ENCODE measurements at regions not wholly inside any gene's neighbourhood (a gene's known extent, or its start where the extent isn't known, plus 50 kb on each side); places are given as distances from the start of the nearest gene placed in this dataset.

GRCh38 chr2:7838669-7839068 is 843.2 kb upstream of the ID2 start:
- no peak for DNase-seq
- no peak overlapping the region for H4K5ac ChIP-seq (ENCODE audit: insufficient read length, low read depth, low read length)
- H4K8ac ChIP-seq (replicated peaks; ENCODE audit: insufficient read length, low read depth, low read length) = no peak overlapping the region
- Mint-ChIP-seq H3K27me3 (ENCODE audit: low read depth) (no peaks in the 10 kb centered on the region), H3K9me3 (peaks cover 24 to 30% of the 10 kb centered on the region in 2 experiments), H3K36me3 (ENCODE audit: insufficient read depth in 1 of 3, low read depth in 3 of 3) (peaks cover 10 to 24% (median 10%) of the 10 kb centered on the region in 3 experiments), H3K4me3 (no peak overlapping the region), H3K27ac (no peak overlapping the region), H3K4me1 (peaks cover 18 to 23% of the 10 kb centered on the region in 2 experiments)
- H4K20me1 ChIP-seq (ENCODE audit: control insufficient read depth, insufficient read depth, insufficient read length) = no peaks in the 10 kb centered on the region
- WGBS (ENCODE audit: extremely low coverage, insufficient read length, low lambda C conversion rate) = no CpG with 5 or more reads among the region's 4 CpGs
- no peak overlapping the region for H3K18ac ChIP-seq (ENCODE audit: insufficient read length, low read depth, low read length)
- no peak overlapping the region for H4K91ac ChIP-seq (ENCODE audit: insufficient read length, low read depth, low read length)
- no peak overlapping the region for H2BK20ac ChIP-seq (ENCODE audit: low read depth, low read length, poor library complexity, severe bottlenecking)
- no peak overlapping the region for H2AK5ac ChIP-seq (ENCODE audit: insufficient read length, low read length)
- H3K9me3 ChIP-seq (ENCODE audit: control insufficient read depth, low read depth, low read length) = no peaks in the 10 kb centered on the region
- H2BK15ac ChIP-seq (ENCODE audit: low read depth, low read length) = no peak overlapping the region
- no peak overlapping the region for H3K23ac ChIP-seq (ENCODE audit: insufficient read length, low read depth, low read length)
- H3K56ac ChIP-seq (ENCODE audit: insufficient read length, low read depth, low read length) = no peak overlapping the region
- TF ChIP-seq CTCF (conservative IDR thresholded peaks at IDR 0.05) = no peak
- H3K4ac ChIP-seq (ENCODE audit: low read depth, low read length) = no peak overlapping the region
- no peaks in the 10 kb centered on the region for H3K27me3 ChIP-seq (ENCODE audit: insufficient read depth, low read length)
- no peak overlapping the region for H2BK120ac ChIP-seq (ENCODE audit: low read depth, low read length, poor library complexity, severe bottlenecking)
- no peaks in the 10 kb centered on the region for H3K79me2 ChIP-seq (ENCODE audit: insufficient read depth, low read length)
- no peak overlapping the region for H3K14ac ChIP-seq (ENCODE audit: insufficient read depth, low read length)
- H3T11ph ChIP-seq (ENCODE audit: low read length) = no peak overlapping the region
- no peak overlapping the region for H3K9ac ChIP-seq (ENCODE audit: extremely low read depth, insufficient read length, low read length)
- H2BK12ac ChIP-seq (ENCODE audit: insufficient read length, low read depth, low read length) = no peak overlapping the region
- no peaks in the 10 kb centered on the region for H3K79me1 ChIP-seq (ENCODE audit: insufficient read depth, low read depth, low read length, poor library complexity, severe bottlenecking)
- no peak overlapping the region for H3K27ac ChIP-seq (ENCODE audit: insufficient read length, low read depth, low read length)
- H2AFZ ChIP-seq (ENCODE audit: low read length) = no peak overlapping the region
- no peak overlapping the region for H2BK5ac ChIP-seq (ENCODE audit: insufficient read length, low read length)
- H3K4me1 ChIP-seq (ENCODE audit: insufficient read depth, low read length) = no peaks in the 10 kb centered on the region
- no peaks in the 10 kb centered on the region for H3K23me2 ChIP-seq (ENCODE audit: insufficient read length, low read depth, low read length, poor library complexity, severe bottlenecking)
- H3K4me2 ChIP-seq (ENCODE audit: insufficient read depth, insufficient read length, low read length) = no peak overlapping the region

Measured in H9 (cell line).